KOPT-K1 (cell line): ENCODE measurements at regions not wholly inside any gene's neighbourhood (a gene's known extent, or its start where the extent isn't known, plus 50 kb on each side); places are given as distances from the start of the nearest gene placed in this dataset.

Source experiments
- H3K27ac ChIP-seq: fragments of 200-600 bp; sonication (generic); 2 replicates; pipeline ENCODE4 v1.5.1; 2016; ENCODE audit warnings: antibody characterized with exemption, mild to moderate bottlenecking, low read depth, low read length; ENCODE audit not compliant: poor library complexity, severe bottlenecking
- H3K36me3 ChIP-seq: fragments of 200-600 bp; sonication (generic); 2 replicates; pipeline ENCODE4 v1.5.1; 2017; ENCODE audit warnings: antibody characterized with exemption, mild to moderate bottlenecking, low read length, moderate library complexity; ENCODE audit not compliant: insufficient read depth
- H3K9me3 ChIP-seq: fragments of 200-600 bp; sonication (generic); 2 replicates; pipeline ENCODE4 v1.5.1; 2017; ENCODE audit warnings: antibody characterized with exemption, low read length, mild to moderate bottlenecking; ENCODE audit not compliant: insufficient read depth, poor library complexity, severe bottlenecking

DNA sequence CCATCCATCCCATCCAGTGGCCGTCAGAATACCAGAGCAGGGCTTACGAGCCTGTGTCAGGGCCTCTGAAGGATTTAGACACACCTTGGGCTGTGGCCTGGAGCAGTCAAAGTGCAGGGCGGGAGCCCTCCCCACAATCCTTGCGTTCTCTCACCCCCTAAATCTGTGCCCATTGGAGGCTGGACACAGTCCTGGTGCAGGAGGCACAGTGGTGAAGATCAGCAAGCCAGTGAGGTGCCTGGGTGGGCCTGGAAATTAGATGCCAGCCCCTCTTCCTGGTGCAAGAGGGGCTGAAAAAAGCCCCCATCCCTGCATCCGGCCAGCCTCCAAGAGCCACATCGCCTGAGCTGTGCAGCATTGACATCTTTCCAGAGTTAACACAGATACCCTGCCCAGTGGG is 1045.8 kb downstream of the TBC1D22A start:
- H3K9me3 ChIP-seq: no peaks in the 10 kb centered on the region
- no peaks in the 10 kb centered on the region for H3K36me3 ChIP-seq
- no peak overlapping the region for H3K27ac ChIP-seq

DNA sequence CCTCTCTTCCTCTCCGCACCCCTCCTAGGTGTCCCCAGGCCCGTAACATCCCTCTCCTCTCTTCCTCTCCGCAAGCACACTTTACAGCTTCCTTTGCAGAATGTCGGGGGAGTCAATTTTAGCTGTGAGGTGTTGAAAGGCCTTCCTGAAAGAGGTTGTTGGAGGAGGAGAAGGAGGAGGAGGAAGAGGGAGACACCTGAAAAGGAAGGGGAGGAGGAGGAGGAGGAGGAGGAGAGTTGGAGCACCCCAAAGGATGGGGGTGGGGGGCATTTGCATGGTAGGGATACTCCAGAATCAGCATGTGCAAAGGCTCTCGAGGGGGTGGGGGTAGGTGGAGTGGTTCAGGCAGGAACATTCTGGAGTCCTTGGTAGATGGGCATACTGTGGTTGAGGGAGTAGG is 1045.1 kb downstream of the TBC1D22A start:
- H3K27ac ChIP-seq: no peak overlapping the region
- no peaks in the 10 kb centered on the region for H3K36me3 ChIP-seq
- H3K9me3 ChIP-seq: no peaks in the 10 kb centered on the region

DNA sequence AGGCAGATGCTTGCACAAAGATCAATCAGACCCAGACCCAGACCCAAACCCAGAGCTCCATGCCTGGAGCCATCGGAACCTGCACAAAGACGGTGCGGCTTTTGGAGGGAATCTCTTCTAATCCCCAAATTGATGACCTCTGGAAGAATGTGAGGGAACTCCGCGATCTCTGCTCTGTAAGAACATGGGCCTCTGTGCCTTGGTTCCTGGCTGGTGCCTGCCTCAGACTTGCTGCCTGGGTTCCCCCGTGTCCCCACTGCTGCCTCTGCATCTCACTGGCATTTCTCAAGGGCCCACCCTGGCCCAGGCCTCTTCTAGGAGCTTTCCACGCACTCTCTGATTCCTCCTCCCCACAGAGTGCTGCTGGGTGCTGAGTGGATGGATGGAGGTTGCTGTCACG is 1044.4 kb downstream of the TBC1D22A start:
- Histone ChIP-seq H3K36me3 (no peaks in the 10 kb centered on the region), H3K27ac (no peak overlapping the region), H3K9me3 (no peaks in the 10 kb centered on the region)

DNA sequence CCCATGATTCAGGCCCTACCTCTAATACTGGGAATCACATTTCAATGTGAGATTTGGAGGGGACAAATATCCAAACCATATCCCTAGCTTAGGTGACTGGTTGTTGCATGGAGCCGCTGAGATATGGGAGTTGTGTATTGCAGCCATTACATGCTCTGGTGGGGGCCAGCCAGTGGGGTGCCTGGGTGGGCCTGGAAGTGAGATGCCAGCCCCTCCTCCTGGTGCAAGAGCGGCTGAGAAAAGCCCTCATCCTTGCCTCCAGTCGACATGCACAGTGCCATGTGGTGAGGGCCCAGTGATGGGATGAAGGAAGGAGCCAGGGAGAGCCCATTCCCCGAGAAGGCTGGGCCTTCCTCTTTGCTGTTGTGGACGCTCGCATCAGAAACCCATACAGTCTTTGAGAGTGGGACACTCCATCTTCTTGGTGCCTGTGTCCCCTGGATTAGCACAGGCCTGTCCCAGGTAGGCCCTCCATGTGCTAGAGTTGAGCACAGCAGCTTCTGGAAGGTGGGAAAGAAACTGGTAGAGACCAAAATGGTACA is 1043.0 kb downstream of the TBC1D22A start:
- H3K9me3 ChIP-seq: no peaks in the 10 kb centered on the region
- H3K27ac ChIP-seq: no peak overlapping the region
- H3K36me3 ChIP-seq: no peaks in the 10 kb centered on the region

DNA sequence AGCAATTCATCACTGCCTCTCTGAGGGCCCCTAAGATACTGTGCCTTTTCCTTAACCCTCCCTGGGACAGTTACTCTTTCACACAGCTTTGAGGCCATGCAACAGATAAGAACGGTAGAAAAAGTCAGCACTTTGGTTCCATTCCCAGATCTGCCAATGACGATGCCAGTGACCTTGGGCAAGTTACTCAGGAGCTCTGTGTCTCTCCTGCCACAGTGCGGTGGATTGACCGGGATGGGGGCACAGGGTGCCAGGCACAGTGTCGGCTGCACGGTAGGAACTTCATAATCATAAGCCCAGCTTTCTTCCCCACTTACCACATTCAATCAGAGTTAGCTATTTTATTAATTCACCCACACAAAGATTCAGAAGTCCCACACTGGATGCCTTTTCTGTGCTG is 1041.8 kb downstream of the TBC1D22A start:
- no peaks in the 10 kb centered on the region for H3K9me3 ChIP-seq
- H3K36me3 ChIP-seq: no peaks in the 10 kb centered on the region

DNA sequence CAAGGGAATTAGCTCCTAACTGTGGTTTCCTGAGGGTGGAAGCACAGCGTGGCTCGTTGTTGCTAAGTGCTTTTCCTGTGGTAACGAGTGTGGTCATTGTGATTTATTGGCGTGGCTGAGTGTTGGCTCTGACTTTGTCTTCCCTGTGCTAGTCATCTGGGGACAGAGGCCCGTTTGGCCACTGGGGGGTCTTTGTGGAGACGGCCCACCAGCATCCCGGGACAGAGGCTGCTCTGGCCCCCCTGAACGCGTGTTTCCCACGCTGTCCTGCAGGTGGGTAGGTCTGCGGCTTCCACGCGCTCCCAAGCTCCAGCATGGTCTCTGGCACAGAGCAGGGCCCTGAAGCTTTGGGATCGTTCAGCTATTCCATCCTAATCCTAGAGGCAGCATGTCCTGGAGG is 1040.0 kb downstream of the TBC1D22A start:
- Histone ChIP-seq H3K27ac (no peak overlapping the region), H3K9me3 (no peaks in the 10 kb centered on the region), H3K36me3 (no peaks in the 10 kb centered on the region)

More for the DNA sequence above, 1041.8 kb downstream of the TBC1D22A start:
- no peak overlapping the region for H3K27ac ChIP-seq

DNA sequence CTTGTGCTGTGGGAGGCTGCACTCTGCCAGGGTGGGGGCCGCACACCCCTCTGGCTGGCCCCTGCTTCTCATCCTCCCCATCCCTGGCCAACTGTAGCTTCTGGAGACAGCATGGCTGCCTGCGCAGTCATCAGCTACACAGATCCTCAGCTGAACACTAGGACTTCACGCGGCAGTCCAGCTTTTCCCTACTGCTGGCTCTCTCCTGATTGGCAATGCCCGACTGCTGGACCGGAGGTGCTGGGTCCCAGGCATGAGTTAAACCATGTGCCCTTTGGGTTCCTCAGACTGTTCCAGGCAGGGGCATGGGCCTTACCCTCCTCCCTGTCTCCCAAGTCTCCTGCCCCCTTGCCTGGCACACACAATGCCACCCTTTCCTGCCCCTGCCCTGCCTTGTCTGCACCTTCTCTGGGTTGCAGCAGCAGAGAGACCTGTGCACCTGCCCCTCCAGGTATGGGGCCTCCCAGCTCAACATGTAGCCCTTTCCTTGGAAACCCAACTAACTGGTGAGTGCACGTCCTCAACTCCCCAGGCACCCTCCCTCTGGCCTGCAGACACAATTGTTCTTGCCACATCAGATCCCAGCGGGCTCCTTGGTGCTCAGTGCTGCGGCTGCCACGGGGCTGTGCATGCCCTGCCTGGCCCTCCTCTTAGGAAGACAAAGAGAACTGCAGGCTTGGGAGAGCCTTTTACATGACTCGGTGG is 1039.2 kb downstream of the TBC1D22A start:
- Histone ChIP-seq H3K36me3 (no peaks in the 10 kb centered on the region), H3K9me3 (no peaks in the 10 kb centered on the region)

DNA sequence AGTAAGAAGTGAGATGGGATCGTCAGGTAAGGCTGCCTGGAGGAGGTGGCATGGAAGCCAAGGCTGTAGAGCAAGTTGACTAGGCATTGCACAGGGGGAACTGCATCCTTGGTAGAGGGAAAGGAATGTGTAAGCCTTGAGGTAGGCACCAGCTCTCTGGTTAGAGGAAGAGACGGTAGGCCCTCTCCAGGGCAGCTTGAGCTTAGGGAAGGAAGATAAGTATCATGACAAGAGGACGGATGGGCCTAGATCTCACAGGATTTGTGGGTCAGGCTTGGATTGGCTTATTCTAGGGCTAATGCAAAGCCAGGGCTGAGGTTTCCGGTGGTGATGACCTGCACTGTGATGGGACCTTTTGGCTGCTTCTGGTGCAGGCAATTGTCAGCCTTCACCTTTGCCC is 1035.8 kb downstream of the TBC1D22A start:
- no peaks in the 10 kb centered on the region for H3K9me3 ChIP-seq
- no peak overlapping the region for H3K27ac ChIP-seq
- no peaks in the 10 kb centered on the region for H3K36me3 ChIP-seq

More for the DNA sequence above, 1039.2 kb downstream of the TBC1D22A start:
- no peak overlapping the region for H3K27ac ChIP-seq

DNA sequence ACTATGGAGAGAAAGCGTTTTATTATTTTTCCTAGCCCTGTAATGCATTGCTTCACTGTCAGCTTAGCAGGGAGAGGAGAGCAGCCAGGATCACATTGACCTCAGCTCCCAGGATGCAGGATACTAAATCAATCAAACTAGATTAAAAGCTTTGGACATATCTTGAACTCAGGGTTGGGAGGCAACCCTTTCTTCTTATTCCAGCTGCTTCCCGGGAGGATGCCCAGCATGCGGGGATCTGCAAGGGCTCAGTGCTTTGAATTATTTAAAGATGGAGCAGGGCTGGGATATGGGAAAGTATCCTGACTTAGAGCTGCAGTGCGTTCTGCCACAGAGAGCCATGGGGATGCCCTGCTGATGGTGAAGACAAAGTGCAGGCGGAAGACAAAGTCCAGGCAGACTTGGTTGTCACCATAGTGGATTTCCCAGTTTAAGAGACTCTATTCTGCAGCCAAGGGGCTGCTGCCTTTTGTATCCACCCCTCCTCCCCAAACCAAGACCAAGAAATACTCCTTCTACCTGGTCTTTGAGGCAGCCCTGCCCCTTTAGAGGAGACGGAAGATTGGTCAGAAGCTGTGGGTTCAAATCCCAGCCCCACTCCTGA is 1035.0 kb downstream of the TBC1D22A start:
- no peaks in the 10 kb centered on the region for H3K9me3 ChIP-seq
- H3K36me3 ChIP-seq: no peaks in the 10 kb centered on the region
- H3K27ac ChIP-seq: no peak overlapping the region

DNA sequence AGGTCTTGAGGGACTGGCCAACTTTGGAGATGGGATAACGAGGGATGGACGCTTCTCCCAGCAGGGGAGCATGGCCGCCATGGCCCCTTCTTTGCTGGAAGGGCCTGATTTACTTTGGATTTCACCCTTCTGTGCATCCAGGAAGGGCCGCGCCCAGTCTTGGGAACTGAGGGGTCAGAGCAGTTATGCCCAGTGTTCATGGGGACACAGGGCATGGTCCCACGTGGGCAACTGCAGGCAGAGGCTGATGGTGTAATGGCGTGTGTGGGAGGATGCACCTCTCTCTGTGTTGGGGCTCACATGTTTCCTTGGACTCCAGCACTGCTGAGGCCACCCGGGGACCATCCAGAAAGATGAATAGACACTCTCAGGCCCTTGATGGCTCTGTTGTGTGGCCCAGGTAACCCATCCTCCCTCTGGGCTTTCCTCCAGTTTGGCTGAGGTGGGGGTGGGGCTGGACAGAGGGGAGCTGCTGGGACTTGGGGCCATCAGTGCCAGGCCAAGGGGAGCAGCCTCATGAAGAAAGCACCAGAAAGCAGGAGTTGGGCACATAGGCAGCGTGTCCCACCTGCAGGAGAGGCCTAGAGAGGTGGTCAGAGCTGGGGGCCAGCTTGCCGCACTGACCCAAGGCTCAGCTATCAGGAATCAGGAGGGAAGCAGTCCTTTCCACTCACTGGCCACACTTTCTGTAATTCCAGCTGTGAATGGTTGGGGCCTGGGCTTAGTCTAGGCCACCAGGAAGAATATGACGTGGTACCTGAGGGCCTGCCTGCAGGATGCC is 1033.9 kb downstream of the TBC1D22A start:
- no peak overlapping the region for H3K27ac ChIP-seq
- no peaks in the 10 kb centered on the region for H3K36me3 ChIP-seq
- H3K9me3 ChIP-seq: no peaks in the 10 kb centered on the region

DNA sequence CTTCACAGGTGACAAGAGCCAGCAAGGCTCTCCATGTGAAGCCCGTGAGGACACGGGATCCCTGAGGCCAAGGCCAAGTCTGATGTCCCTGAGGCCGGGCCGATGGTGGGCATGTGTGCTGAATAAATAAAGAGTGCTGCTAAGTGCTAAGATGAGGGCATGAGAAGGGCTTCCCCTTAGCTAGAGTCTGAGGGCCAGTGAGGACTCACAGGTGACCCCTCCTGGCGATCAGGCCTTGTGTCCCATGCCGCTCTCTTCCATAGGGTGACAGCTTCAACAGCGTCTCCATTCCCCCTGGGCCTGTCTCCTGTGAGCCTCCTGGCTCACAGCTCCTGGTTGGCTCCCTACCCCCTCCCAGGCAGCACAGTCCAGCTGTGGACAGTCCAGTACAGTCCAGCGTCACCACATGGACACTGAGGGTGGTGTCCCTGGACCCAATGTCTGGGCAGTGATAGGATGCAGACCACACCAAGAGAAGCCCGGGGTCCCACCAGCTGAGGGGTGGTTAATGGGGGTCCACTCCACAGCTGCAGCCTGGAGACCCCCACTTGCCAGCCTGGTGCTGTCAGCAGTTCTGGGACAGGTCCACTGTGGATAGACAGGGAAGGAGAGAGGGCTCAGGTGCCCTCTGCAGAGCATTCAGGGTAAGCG is 1033.2 kb downstream of the TBC1D22A start:
- no peaks in the 10 kb centered on the region for H3K9me3 ChIP-seq
- no peaks in the 10 kb centered on the region for H3K36me3 ChIP-seq
- no peak overlapping the region for H3K27ac ChIP-seq

DNA sequence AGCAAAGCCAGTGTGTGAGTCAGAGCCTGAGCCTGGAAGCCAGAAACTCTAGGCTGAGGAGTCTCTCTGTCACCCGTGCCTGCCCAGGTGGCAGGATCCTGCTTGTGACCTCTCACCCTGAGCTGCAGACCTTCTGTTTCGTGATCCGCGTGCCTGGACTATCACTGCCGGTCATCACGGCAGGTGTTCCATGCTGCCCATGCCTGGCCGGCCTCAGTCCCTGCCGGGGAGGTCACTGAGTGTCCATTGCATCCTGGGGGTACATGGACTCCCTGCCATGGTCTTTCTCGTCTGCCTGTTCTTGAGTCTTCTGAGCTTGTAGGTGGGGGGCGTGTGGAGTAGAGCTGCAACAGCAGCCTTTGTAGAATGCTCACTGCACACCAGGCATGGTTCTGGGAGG is 1032.4 kb downstream of the TBC1D22A start:
- no peaks in the 10 kb centered on the region for H3K36me3 ChIP-seq
- no peak overlapping the region for H3K27ac ChIP-seq
- H3K9me3 ChIP-seq: no peaks in the 10 kb centered on the region

DNA sequence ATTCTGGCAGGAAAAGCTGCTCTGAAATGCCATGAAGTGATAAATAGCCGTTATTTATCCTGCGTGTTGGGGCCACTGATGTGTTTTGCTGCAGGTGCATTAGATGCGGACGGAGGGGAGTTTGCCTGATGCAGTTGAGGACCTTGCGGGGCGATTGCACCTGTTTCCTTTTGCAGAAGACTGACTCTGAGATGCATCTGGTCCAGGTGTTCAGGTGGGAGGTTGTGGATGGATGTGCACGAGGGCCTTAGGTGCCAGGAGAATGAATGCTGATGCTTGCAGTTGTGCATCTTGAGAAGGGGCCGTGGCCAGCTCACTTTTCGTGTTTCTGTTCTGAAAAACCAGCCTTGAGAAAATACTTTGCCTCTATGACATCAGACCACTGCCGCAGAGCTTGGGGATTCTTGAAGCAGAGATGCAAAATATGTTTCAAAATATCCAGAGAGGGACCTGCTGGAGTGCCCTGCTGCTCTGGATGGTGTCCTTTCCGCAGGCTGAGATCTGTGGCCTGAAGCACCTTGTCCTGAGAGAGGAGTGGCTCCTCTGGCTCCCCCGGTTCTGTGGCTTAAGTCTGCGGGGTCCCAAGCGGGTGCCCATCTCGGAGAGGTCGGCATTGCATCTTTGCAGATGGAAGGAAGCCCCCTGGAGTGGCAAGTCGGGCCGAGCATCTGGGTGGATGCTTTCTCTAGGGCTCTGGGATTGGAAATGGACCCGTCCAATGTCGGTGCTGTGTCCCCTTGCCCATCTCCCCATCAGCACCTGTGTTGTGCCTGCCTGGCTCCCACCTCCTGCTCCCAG is 1031.1 kb downstream of the TBC1D22A start:
- no peaks in the 10 kb centered on the region for H3K9me3 ChIP-seq

DNA sequence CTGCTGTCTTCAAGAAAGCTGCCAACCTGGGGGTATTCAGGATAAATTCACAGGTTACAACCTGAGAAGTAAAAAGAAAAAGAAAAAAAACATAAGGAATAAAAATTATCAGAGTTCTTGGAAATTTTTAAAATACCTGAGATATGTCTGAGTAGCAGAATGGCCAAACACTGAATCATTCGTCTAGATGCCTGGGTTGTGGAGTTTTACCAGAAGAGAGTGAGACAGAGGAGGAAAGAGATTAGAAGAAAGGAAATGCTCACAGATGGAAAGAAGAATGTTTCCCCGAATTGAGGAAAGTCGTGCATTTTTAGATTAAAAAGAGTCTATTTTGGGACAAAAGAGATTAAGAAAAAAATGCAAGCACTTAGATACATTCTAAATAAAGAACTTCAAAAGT is 1026.7 kb downstream of the TBC1D22A start:
- H3K27ac ChIP-seq: no peak overlapping the region
- H3K9me3 ChIP-seq: peaks cover 10% of the 10 kb centered on the region

More for the DNA sequence above, 1031.1 kb downstream of the TBC1D22A start:
- Histone ChIP-seq H3K27ac (no peak overlapping the region), H3K36me3 (no peaks in the 10 kb centered on the region)

More for the DNA sequence above, 1026.7 kb downstream of the TBC1D22A start:
- H3K36me3 ChIP-seq: no peaks in the 10 kb centered on the region
